Activated CD8-positive, alpha-beta memory T cell treated with anti-CD3 and anti-CD28 coated beads, Interleukin-2, amount 50 U/mL, for 4 hours (primary cell): ENCODE measurements at regions not wholly inside any gene's neighbourhood (a gene's known extent, or its start where the extent isn't known, plus 50 kb on each side); places are given as distances from the start of the nearest gene placed in this dataset.

Experiments used
- DNase-seq: peaks from one replicate; pipeline ENCODE4 v3.0.0-alpha.2; 2020

DNA sequence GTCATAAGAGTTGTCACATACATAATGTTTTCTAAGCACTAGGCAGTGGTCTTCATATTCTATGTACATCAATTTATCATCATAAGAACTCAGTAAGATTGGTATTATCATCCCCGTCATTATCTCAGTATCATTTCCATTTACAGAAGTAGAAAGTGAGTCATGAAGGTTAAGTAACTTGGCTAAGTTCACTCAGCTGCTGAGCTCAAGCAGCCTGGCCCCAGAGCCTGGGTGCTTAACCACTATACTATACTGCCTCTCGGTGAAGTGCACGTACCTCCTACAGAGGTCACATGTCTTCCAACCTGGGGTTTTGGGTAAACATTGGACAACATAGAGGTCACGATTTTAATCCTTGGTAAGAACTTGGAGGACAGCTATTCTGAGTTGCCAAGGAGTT lies 161.5 kb upstream of the GATB start:
- no peak for DNase-seq

DNA sequence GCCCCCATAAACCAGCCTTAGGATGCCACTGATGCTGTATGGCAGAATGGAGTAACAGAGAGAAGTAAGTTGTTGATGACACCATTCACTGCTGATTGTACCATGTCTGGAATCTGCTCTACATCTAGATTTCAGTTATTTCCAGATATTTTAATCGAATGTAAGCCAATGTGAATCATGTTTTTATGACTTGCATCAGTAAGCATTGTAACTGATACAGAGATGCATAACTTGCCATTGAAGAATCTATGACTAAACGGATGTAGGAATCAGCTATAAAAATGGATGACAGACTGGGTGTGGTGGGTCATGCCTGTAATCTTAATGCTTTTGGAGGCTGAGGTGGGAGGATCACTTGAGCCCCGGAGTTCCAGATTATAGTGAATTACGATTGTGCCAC lies 161.0 kb upstream of the GATB start:
- no peak for DNase-seq

DNA sequence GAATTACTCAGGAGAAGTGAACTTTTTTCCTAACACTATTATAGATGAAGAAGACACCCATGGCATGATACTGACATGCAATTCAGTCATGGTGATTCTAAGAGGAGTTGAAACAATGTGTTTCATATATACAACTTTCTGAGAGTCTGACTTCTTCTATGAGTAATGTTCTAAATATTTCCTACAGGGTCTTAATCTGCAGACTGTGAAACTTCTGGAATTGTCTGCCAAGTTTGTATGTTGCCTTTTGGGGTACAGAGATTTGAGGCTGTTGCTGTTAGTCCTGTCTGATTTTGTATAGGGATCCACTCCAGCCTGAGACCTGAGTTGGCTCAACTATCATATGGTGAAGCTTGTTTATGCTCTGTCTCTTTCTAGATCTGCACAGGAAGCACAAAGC lies 160.6 kb upstream of the GATB start:
- DNase-seq, result no peak

DNA sequence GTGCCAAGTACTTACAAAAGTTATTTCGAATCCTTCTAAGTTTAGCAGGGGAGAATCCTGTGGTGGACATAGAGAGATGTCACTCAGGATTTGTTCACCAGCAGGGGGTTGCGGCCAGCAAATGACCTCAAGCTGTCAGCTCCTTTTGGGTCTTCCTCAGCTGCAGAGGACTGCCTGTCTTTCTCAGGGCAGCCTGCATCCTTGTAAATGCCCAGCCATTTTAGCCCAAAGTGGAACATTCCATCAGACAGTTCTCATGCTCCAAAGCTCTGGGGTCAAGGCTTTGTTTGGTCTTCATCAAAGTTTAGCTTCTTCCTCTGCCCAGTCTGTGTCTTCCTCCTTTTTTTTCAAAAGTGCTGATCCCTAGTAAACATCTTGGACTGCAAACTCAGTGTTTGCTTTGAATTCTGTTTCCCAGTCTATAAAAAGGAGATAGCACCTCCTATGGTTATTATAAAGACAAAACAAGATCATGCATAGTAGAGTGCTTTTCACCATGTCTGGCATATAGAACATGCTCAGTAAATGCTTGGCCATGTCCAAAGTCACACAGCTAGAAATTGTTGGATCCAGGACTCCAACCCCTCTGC lies 156.4 kb upstream of the GATB start:
- DNase-seq, result no peak

DNA sequence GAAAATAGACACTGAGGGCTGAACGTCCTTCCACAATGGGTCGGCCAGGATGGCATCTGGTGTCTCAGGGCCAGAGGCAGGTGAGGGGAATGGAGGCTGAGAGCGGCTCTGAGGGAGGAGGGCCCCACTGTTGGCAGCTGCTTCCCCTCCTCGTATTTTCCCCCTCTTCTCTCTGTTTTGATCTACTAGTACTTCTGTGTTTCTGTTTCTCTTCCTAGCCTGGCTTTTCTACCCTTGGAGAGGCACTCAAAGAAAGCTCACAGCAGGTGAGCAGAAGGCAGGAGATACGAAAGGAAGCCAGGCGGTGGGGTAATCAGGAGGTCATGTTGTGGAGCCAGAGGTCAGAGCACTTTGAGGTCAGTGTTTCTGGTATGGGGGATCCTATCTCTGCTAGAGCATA lies 151.8 kb upstream of the GATB start:
- DNase-seq, result no peak

DNA sequence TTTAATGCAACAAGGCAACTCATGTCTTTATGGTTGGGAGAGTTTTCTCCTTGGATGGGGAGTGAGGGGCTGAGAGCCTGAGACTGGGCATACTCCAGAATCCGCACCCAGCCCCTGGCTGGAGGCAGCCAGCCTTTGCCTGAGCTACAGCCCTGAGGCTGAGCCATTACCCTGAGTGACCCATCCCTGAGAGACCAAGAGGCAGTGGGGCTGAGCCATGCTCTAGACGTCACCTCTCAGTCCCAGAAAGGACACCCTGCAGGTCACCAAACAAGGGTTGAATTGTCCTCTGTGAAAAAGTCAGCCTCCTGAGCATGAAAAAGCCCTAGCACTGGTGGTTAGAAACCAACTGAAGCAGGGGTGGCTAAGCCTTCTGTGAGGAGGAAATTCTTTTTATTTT lies 151.2 kb upstream of the GATB start:
- no peak for DNase-seq

DNA sequence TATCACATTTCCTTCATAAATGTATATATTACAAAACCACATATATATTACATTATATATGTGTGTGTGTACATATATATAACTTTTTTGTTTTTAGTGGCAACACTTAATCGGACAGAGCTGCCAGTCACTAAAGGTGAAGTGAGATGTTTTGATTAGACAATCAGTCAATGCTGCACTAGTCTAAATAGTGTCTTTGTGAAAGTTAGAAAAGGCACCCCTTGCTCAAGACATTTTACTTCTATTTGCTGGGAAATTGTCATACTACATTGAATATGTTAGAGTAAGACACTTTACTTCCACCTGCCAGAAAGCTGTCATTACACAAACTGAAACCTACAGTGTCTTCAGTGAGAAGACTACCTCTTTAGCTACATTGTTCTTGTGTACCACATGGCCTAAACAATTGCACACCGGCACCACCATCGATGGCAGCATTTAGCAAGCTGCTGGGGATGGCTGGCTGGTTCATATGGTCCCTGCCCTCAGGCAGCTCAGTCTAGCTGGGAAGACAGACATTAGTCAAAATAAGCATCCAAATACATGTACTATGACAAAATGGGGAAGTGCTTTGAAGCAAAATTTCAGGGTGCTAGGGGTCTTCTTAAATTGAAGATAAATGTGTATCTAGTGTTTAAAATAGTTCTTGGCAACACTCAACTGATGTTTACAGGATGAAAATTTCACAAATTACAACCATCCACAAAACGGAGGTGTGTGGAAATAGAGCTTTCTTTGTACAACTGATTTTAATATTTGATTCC lies 148.1 kb upstream of the GATB start:
- DNase-seq, result no peak

DNA sequence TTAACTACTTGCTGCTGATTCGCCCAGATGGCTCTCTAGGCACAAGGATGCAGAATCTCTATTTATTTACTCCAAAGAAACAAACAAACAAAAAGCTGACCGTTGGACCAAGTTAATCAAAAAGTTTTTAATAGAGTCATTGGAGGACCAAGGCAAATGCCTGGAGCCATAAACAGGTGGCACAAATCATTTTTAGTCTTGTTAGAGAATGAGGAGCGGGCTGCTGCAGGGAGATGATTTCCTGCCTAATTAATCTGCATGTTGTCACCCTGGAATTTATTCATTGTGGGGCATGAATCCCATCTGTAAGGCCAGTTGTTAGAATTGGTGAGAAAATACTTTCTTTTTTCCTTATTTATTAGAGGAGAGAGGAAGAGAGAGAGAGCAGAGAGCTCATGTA lies 147.4 kb upstream of the GATB start:
- no peak for DNase-seq

DNA sequence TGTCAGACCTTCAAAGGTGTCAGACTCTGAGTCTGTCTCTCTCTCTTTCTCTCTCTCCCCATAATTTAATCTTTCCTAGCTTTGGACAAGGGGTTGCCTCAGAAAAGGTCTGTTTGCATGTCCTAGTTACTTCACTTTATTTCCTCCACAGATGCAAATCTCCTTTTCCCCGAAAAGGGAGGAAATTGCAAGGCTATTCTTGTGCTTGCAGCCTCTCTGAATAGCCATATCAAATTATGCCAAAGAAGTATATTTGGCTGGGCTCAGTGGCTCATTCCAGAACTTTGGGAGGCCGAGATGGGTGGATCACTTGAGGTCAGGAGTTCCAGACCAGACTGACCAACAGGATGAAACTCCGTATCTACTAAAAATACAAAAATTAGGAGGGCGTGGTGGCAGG lies 145.6 kb upstream of the GATB start:
- DNase-seq, result no peak

GRCh38 chr4:151905197-151905596 lies 144.4 kb upstream of the GATB start:
- DNase-seq, result no peak

DNA sequence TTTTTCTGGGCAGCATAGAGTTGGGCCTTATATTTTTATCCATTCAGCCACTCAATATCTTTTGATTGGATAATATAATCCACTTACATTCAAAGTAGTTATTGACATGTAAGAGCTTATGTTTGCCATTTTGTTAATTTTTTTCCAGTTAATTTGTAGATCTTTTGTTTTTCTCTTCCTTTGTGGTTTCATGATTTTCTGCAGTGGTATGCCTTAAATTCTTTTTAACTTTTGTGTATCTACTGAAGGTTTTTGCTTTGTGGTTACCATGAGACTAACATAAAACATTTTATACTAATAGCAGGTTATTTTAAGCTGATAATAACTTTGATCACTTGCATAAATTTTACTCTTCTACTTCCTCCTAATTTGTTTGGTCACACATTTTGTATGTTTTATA lies 140.8 kb upstream of the GATB start:
- DNase-seq, result no peak

GRCh38 chr4:151896880-151897279 lies 136.1 kb upstream of the GATB start:
- no peak for DNase-seq

DNA sequence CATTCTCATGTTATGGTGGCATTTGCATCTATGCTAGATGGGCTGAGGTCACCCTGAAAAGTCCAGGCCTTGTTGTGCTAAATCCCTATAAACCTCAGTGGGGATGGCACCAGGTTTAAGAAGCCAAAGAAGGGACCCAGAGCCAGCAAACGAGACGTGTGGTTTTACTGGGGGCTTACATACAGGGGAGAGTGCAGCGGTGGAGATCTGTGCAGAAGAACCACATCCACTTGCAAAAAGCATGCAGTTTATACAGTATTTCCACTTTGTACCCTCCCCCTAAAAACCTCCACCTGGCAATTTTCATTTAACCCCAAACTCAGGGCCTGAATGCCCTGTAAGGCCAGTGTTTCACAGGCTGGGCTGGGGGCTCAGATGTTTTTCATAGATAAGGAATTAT lies 134.9 kb upstream of the GATB start:
- no peak for DNase-seq

- no peak for DNase-seq
Observed at GRCh38 chr4:151894246-151894645, 133.4 kb upstream of the GATB start.

- no peak for DNase-seq
Observed at GRCh38 chr4:151888367-151888866, 127.6 kb upstream of the GATB start.

GRCh38 chr4:151887816-151888180 lies 127.0 kb upstream of the GATB start:
- no peak for DNase-seq

GRCh38 chr4:151887031-151887815 lies 126.4 kb upstream of the GATB start:
- DNase-seq, result no peak

GRCh38 chr4:151885123-151885522 lies 124.3 kb upstream of the GATB start:
- DNase-seq, result no peak

DNA sequence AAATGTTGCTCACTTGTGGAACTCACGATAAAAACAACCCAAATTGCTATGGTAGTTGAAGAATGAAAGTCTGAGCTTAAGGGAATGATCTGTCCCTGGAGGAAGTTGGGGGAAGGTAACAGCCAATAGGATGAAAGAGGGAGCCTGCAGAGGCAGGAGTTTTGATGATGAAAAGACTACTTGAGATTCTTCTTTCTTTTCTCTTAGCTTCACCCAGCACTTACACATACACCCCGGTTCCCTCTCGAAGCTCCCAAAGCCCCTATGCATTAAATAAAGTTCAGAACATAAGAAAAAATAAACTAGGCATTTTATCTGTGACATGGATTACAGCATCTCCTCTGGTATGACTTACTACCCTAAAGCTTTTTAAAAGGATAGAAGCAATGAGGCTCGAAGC lies 122.9 kb upstream of the GATB start:
- no peak for DNase-seq

- no peak for DNase-seq
Observed at GRCh38 chr4:151882072-151882803, 121.4 kb upstream of the GATB start.

- DNase-seq, result no peak
Observed at GRCh38 chr4:151879705-151880445, 119.1 kb upstream of the GATB start.

GRCh38 chr4:151876381-151876988 lies 115.7 kb upstream of the GATB start:
- no peak for DNase-seq
